Fibroblast of lung (primary cell): ENCODE measurements at regions not wholly inside any gene's neighbourhood (a gene's known extent, or its start where the extent isn't known, plus 50 kb on each side); places are given as distances from the start of the nearest gene placed in this dataset.
A peak's percentile ranks its signal among the peaks of the same experiment; 100 is the strongest.
"Not testable (repeated sequence)": the region's sequence is repeated elsewhere in the genome, so short reads cannot be mapped to it uniquely, and the experiment has no call there.

ENCODE experiments used
- DNase-seq, 2 donors: peaks; one replicate each; pipeline versions ENCODE4 v3.0.0 to v3.0.0-alpha.2; 2010; ENCODE audit warnings: low read depth in 2 of 2
- H2AFZ ChIP-seq: 2 replicates; pipeline ENCODE4 v1.5.1; 2012; ENCODE audit warnings: low read length, control low read depth, inconsistent platforms
- H3K27ac ChIP-seq: 2 replicates; pipeline ENCODE4 v1.5.1; 2011; ENCODE audit warnings: low read length, control low read depth; ENCODE audit not compliant: insufficient read depth
- H3K27me3 ChIP-seq: 2 replicates; pipeline ENCODE4 v1.5.1; 2011; ENCODE audit warnings: mild to moderate bottlenecking, low read length; ENCODE audit not compliant: control insufficient read depth, insufficient read depth
- H3K36me3 ChIP-seq: 2 replicates; pipeline ENCODE4 v1.5.1; 2011; ENCODE audit warnings: low read length; ENCODE audit not compliant: control insufficient read depth, insufficient read depth
- H3K4me1 ChIP-seq: 2 replicates; pipeline ENCODE4 v1.5.1; 2011; ENCODE audit warnings: low read length; ENCODE audit not compliant: control insufficient read depth, insufficient read depth; ENCODE audit errors: extremely low read depth
- H3K4me2 ChIP-seq: 2 replicates; pipeline ENCODE4 v1.5.1; 2011; ENCODE audit warnings: low read length, control low read depth; ENCODE audit not compliant: insufficient read depth; ENCODE audit errors: extremely low read depth
- H3K4me3 ChIP-seq, 4 experiments: fragments of 200-600 bp in 1 of 4; sonication (generic) in 1 of 4; replicated peaks in 1 of 4; 2 replicates each; pipeline ENCODE4 v1.5.1; 2011 to 2016; ENCODE audit warnings: low read length in 4 of 4, low read depth in 3 of 4, mild to moderate bottlenecking in 3 of 4, control low read depth in 2 of 4, inconsistent platforms in 1 of 4, mixed read lengths in 1 of 4; ENCODE audit not compliant: insufficient read depth in 1 of 4; ENCODE audit errors: control extremely low read depth in 1 of 4
- H3K79me2 ChIP-seq: 2 replicates; pipeline ENCODE4 v1.5.1; 2012; ENCODE audit warnings: mild to moderate bottlenecking, low read length, inconsistent platforms; ENCODE audit not compliant: control insufficient read depth, insufficient read depth
- H3K9ac ChIP-seq: 2 replicates; pipeline ENCODE4 v1.5.1; 2011; ENCODE audit warnings: mild to moderate bottlenecking, low read length, control low read depth; ENCODE audit not compliant: insufficient read depth
- H3K9me3 ChIP-seq: 2 replicates; pipeline ENCODE4 v1.5.1; 2012; ENCODE audit warnings: low read depth, low read length; ENCODE audit not compliant: control insufficient read depth, insufficient read depth
- H4K20me1 ChIP-seq: 2 replicates; pipeline ENCODE4 v1.5.1; 2011; ENCODE audit warnings: low read length; ENCODE audit not compliant: control insufficient read depth, insufficient read depth; ENCODE audit errors: extremely low read depth
- CTCF ChIP-seq, 2 donors: IDR thresholded peaks in 1 of 2; conservative IDR thresholded peaks in 1 of 2; 1 replicate in 1 of 2; 2 replicates in 1 of 2; pipeline ENCODE4 v1.5.1; 2011 to 2012; ENCODE audit warnings: low read length in 2 of 2, control low read depth in 1 of 2, inconsistent platforms in 1 of 2, low read depth in 1 of 2, mild to moderate bottlenecking in 1 of 2

- not testable (repeated sequence) for H2AFZ ChIP-seq, H3K27ac ChIP-seq, H4K20me1 ChIP-seq, H3K79me2 ChIP-seq, H3K27me3 ChIP-seq, H3K36me3 ChIP-seq, H3K4me2 ChIP-seq, H3K4me1 ChIP-seq, H3K9ac ChIP-seq, H3K9me3 ChIP-seq, DNase-seq, H3K4me3 ChIP-seq
These were observed 158.6 kb downstream of the UNC93B1 start for GRCh38 chr11:67845296-67845695.

GRCh38 chr11:67840599-67840998, 163.3 kb downstream of the UNC93B1 start:
- not testable (repeated sequence) for H3K4me3 ChIP-seq, H3K9ac ChIP-seq, H3K36me3 ChIP-seq, H3K27ac ChIP-seq, DNase-seq, H3K9me3 ChIP-seq, H3K79me2 ChIP-seq, H3K4me2 ChIP-seq, H2AFZ ChIP-seq, H4K20me1 ChIP-seq, H3K27me3 ChIP-seq, H3K4me1 ChIP-seq

GRCh38 chr11:67830152-67830551, 155.7 kb upstream of the ALDH3B2 start:
- not testable (repeated sequence) for H3K27me3 ChIP-seq, H3K36me3 ChIP-seq, H3K4me3 ChIP-seq, H3K9me3 ChIP-seq, H3K27ac ChIP-seq, DNase-seq, H4K20me1 ChIP-seq, H3K79me2 ChIP-seq, H2AFZ ChIP-seq, H3K4me1 ChIP-seq, H3K4me2 ChIP-seq, H3K9ac ChIP-seq

GRCh38 chr11:67826951-67827296, 152.5 kb upstream of the ALDH3B2 start:
- H3K79me2 ChIP-seq, H3K27ac ChIP-seq, H3K9ac ChIP-seq, H3K9me3 ChIP-seq, H3K4me3 ChIP-seq, H4K20me1 ChIP-seq, H2AFZ ChIP-seq, H3K36me3 ChIP-seq, H3K4me1 ChIP-seq, DNase-seq, H3K4me2 ChIP-seq, H3K27me3 ChIP-seq: not testable (repeated sequence)

- H3K4me3 ChIP-seq, H4K20me1 ChIP-seq, H3K36me3 ChIP-seq, H3K79me2 ChIP-seq, H3K27ac ChIP-seq, H3K27me3 ChIP-seq, H2AFZ ChIP-seq, H3K9ac ChIP-seq, H3K9me3 ChIP-seq, H3K4me1 ChIP-seq, H3K4me2 ChIP-seq: not testable (repeated sequence)
- TF ChIP-seq CTCF (conservative IDR thresholded peaks at IDR 0.05 in 1 of 2, IDR thresholded peaks at IDR 0.05 in 1 of 2; ENCODE audit: low read depth in 1 of 2, low read length in 2 of 2) = peak in 1 of 2 donors; percentile 33
- peak in 1 of 2 donors; percentile 50 for DNase-seq
These were observed 151.9 kb upstream of the ALDH3B2 start for GRCh38 chr11:67826028-67826950.

GRCh38 chr11:67824861-67825260, 150.4 kb upstream of the ALDH3B2 start:
- H3K27ac ChIP-seq, H3K4me2 ChIP-seq, H3K9me3 ChIP-seq, DNase-seq, H3K9ac ChIP-seq, H3K79me2 ChIP-seq, H3K4me3 ChIP-seq, H3K27me3 ChIP-seq, H3K36me3 ChIP-seq, H3K4me1 ChIP-seq, H2AFZ ChIP-seq, H4K20me1 ChIP-seq: not testable (repeated sequence)
